GM10266 (cell line): ENCODE measurements at regions not wholly inside any gene's neighbourhood (a gene's known extent, or its start where the extent isn't known, plus 50 kb on each side); places are given as distances from the start of the nearest gene placed in this dataset.

Experiments used
- DNase-seq: peaks from one replicate; pipeline ENCODE4 v3.0.0; 2012; ENCODE audit errors: extremely low spot score
- CTCF ChIP-seq: IDR thresholded peaks from 2 replicates; pipeline ENCODE4 v1.5.1; 2012; ENCODE audit warnings: mild to moderate bottlenecking, low read depth; ENCODE audit not compliant: control insufficient read depth, insufficient read depth; ENCODE audit errors: missing control alignments

- no peak for DNase-seq
- no peak for TF ChIP-seq CTCF
These were observed 362.4 kb downstream of the KCNJ3 start for GRCh38 chr2:155060896-155061295.

DNA sequence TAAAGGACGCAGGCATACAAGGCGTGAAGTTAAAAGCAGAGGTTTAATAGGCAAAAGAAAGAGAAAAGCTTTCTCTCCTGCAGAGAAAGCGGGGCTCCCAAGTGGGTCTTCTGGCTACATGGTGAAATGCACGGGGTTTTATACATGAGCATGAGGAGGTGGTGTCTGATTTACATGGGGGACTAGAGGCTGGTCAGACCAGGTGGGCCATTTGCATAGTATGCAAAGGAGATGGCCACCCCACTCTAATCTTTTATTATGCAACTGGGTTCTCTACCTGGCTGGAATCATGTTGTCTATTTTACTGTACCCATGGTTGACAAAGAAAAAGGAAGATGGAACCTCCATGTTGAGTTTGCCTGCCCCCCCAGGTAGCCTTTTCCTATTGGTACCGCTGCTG lies 356.2 kb downstream of the KCNJ3 start:
- TF ChIP-seq CTCF, result no peak
- DNase-seq, result no peak

- TF ChIP-seq CTCF, result no peak
- DNase-seq, result no peak
These were observed 344.6 kb downstream of the KCNJ3 start for GRCh38 chr2:155043097-155043496.

DNA sequence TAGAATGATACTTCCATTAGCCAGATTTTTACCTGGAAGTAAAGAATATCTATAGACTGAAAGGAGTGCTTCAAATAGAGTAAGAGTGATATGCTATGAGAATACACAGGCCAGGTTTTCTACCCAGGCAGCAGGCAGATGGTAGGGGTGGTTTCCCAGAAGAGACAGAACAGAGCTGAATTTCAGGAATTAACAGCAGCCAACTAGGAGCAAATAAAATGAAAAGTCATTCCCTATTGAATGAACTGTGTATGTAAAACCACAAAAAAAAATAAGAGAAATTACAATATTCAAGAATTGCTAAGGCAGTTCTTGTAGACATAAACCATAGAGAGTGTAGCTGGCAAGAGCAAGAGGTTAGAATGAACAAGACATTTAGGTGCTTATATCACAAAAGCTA lies 336.8 kb downstream of the KCNJ3 start:
- no peak for DNase-seq
- no peak for TF ChIP-seq CTCF

DNA sequence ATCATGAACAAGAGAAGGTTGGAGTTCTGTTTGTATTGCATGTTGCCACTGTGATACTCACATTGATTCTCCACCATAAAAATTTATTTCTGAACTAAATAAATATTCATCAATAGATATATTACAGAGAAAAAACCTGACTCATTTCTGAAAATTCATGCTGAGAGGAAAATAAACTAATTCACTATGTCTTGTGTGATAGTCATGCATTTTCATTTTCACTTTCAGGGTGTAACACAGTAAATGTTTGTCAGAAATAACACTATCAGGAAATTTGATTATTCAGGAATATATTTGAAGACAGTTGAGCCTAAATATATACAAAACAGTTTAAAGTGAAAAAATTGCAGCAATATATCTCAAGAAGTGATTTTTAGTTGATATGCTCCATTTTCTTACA lies 335.2 kb downstream of the KCNJ3 start:
- no peak for DNase-seq
- TF ChIP-seq CTCF, result no peak

GRCh38 chr2:155030296-155030695 lies 331.8 kb downstream of the KCNJ3 start:
- TF ChIP-seq CTCF, result no peak
- DNase-seq, result no peak

DNA sequence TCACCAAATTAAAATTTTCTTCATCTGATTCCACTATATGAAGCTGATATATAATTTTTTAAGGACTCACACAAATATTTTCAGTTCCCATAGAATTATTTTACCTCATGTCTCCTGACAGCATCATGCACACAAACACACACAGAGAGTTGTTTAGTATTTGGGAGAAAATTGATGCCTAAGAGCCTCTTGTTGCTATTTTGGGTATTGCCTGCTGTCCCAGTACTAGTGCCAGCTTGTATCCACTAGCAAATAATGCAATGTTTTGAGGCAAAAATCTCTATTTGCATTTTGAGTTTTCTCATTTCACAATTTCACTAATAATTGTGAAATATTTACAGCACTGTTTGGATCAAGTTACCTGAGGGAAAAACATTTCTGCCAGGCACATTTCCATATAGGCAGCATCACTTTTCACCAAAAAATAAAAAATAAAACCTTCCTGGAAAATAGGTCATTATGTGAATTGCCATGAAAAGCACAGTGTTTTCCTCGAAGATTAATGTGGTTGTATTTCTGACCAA lies 328.2 kb downstream of the KCNJ3 start:
- no peak for TF ChIP-seq CTCF

More for the DNA sequence above, 328.2 kb downstream of the KCNJ3 start:
- no peak for DNase-seq
